ENCODE measurements at regions not wholly inside any gene's neighbourhood (a gene's known extent, or its start where the extent isn't known, plus 50 kb on each side); places are given as distances from the start of the nearest gene placed in this dataset.

GRCh38 chr4:35503435-35503834 lies 740.9 kb downstream of the ARAP2 start:
- TF ChIP-seq CTCF (IDR thresholded peaks at IDR 0.05), result no peak
- TF ChIP-seq POLR2A (IDR thresholded peaks at IDR 0.05), result no peak
